IMR-90 (cell line): ENCODE measurements at regions not wholly inside any gene's neighbourhood (a gene's known extent, or its start where the extent isn't known, plus 50 kb on each side); places are given as distances from the start of the nearest gene placed in this dataset.

Experiments
- ATAC-seq: fragments of 200-7000 bp; cut with Tn5 transposase; 2 replicates; pipeline ENCODE4 v1.9.1; 2020; ENCODE audit warnings: low read depth, mild to moderate bottlenecking, moderate library complexity
- BruUV-seq: library from RNA; stranded (reverse); fragments of 400-500 nt; replicated peaks from 2 replicates; lab custom pipeline; 2021; lab: Mats Ljungman, UMichigan
- CTCF ChIA-PET: fragments of 300-600 bp; formaldehyde crosslinking; extraction: SDS; loops from one replicate; lab custom pipeline; 2021; ENCODE audit warnings: antibody characterized with exemption; lab: Yijun Ruan, JAX
- POLR2A ChIA-PET: fragments of 300-600 bp; sonication (Branson Sonifier 250); formaldehyde crosslinking; loops from one replicate; lab custom pipeline; 2022; ENCODE audit warnings: antibody characterized with exemption; ENCODE audit not compliant: unreplicated experiment; lab: Charles Lee
- DNase-seq: peaks from one replicate; pipeline ENCODE4 v3.0.0; 2013
- H2AFZ ChIP-seq: replicated peaks from 2 replicates; pipeline ENCODE3; 2013; ENCODE audit warnings: low read length, mild to moderate bottlenecking; ENCODE audit not compliant: poor library complexity
- H2AK5ac ChIP-seq: 2 replicates; pipeline ENCODE4 v1.6.1; 2013; ENCODE audit warnings: low read depth, low read length, inconsistent platforms
- H2AK9ac ChIP-seq: replicated peaks from 2 replicates; pipeline ENCODE3; 2013; ENCODE audit warnings: mild to moderate bottlenecking, low read depth, low read length, moderate library complexity; ENCODE audit not compliant: poor library complexity
- H2BK120ac ChIP-seq: 2 replicates; pipeline ENCODE4 v1.6.1; 2013; ENCODE audit warnings: low read depth, low read length, inconsistent platforms
- H2BK15ac ChIP-seq: 3 replicates; pipeline ENCODE4 v1.6.1; 2013; ENCODE audit warnings: low read depth, low read length, inconsistent platforms
- H2BK20ac ChIP-seq: 2 replicates; pipeline ENCODE4 v1.6.1; 2013; ENCODE audit warnings: low read depth, mild to moderate bottlenecking, inconsistent platforms, low read length, moderate library complexity
- H2BK5ac ChIP-seq: 2 replicates; pipeline ENCODE4 v1.6.1; 2013; ENCODE audit warnings: mild to moderate bottlenecking, low read depth, low read length, inconsistent platforms; ENCODE audit not compliant: poor library complexity, severe bottlenecking
- H3K14ac ChIP-seq: replicated peaks from 2 replicates; pipeline ENCODE4 v1.6.1; 2013; ENCODE audit warnings: low read depth, low read length, inconsistent platforms
- H3K18ac ChIP-seq: 2 replicates; pipeline ENCODE4 v1.6.1; 2013; ENCODE audit warnings: low read depth, low read length, control low read depth
- H3K23ac ChIP-seq: 2 replicates; pipeline ENCODE4 v1.6.1; 2013; ENCODE audit warnings: low read depth, low read length, inconsistent platforms
- H3K27ac ChIP-seq: 2 replicates; pipeline ENCODE4 v1.5.1; 2013; ENCODE audit warnings: mild to moderate bottlenecking, control low read depth, low read length; ENCODE audit not compliant: insufficient read depth
- H3K27me3 ChIP-seq: 2 replicates; pipeline ENCODE4 v1.6.1; 2013; ENCODE audit warnings: low read length; ENCODE audit not compliant: control insufficient read depth, insufficient read depth
- H3K36me3 ChIP-seq: 2 replicates; pipeline ENCODE4 v1.6.1; 2013; ENCODE audit warnings: low read length, mixed read lengths; ENCODE audit not compliant: control insufficient read depth, insufficient read depth
- H3K4ac ChIP-seq: 2 replicates; pipeline ENCODE4 v1.6.1; 2013; ENCODE audit warnings: low read depth, low read length, inconsistent platforms
- H3K4me1 ChIP-seq: 2 replicates; pipeline ENCODE4 v1.6.1; 2013; ENCODE audit warnings: low read length, mixed read lengths; ENCODE audit not compliant: control insufficient read depth, insufficient read depth
- H3K4me2 ChIP-seq: 2 replicates; pipeline ENCODE4 v1.6.1; 2013; ENCODE audit warnings: low read depth, mild to moderate bottlenecking, control low read depth, low read length, moderate library complexity
- H3K4me3 ChIP-seq: 2 replicates; pipeline ENCODE4 v1.5.1; 2013; ENCODE audit warnings: low read depth, mild to moderate bottlenecking, control low read depth, low read length, moderate library complexity; ENCODE audit not compliant: insufficient read depth
- H3K56ac ChIP-seq: 2 replicates; pipeline ENCODE4 v1.6.1; 2013; ENCODE audit warnings: low read length, inconsistent platforms; ENCODE audit not compliant: insufficient read depth; ENCODE audit errors: extremely low read depth
- H3K79me1 ChIP-seq, 2 experiments: 2 replicates each; pipeline ENCODE4 v1.6.1; 2013; ENCODE audit warnings: low read length in 2 of 2, inconsistent platforms in 1 of 2, low read depth in 1 of 2
- H3K9ac ChIP-seq: 2 replicates; pipeline ENCODE4 v1.6.1; 2013; ENCODE audit warnings: low read depth, low read length, control low read depth
- H3K9me1 ChIP-seq: 2 replicates; pipeline ENCODE4 v1.6.1; 2013; ENCODE audit warnings: low read length, inconsistent platforms; ENCODE audit not compliant: insufficient read depth
- H3K9me3 ChIP-seq: 2 replicates; pipeline ENCODE4 v1.6.1; 2013; ENCODE audit warnings: low read length; ENCODE audit not compliant: control insufficient read depth, insufficient read depth
- H4K20me1 ChIP-seq: 2 replicates; pipeline ENCODE4 v1.6.1; 2013; ENCODE audit warnings: low read length, inconsistent platforms; ENCODE audit not compliant: insufficient read depth
- H4K5ac ChIP-seq: 2 replicates; pipeline ENCODE4 v1.6.1; 2013; ENCODE audit warnings: mild to moderate bottlenecking, low read depth, low read length, control low read depth
- H4K8ac ChIP-seq, 2 experiments: 2 replicates each; pipeline ENCODE4 v1.6.1; 2013; ENCODE audit warnings: low read depth in 2 of 2, low read length in 2 of 2, control low read depth in 1 of 2, inconsistent platforms in 1 of 2
- H4K91ac ChIP-seq: 2 replicates; pipeline ENCODE4 v1.6.1; 2013; ENCODE audit warnings: low read depth, low read length, inconsistent platforms; ENCODE audit not compliant: insufficient read depth
- BHLHE40 ChIP-seq: fragments of 150-350 bp; IDR thresholded peaks from 2 replicates; pipeline ENCODE4 v1.6.1; 2016; ENCODE audit warnings: mild to moderate bottlenecking, low read depth, low read length
- CEBPB ChIP-seq: IDR thresholded peaks from 2 replicates; pipeline ENCODE4 v1.6.1; 2012; ENCODE audit warnings: low read depth, low read length, improper control_type of control experiment
- CHD1 ChIP-seq: IDR thresholded peaks from 2 replicates; pipeline ENCODE4 v1.6.1; 2012; ENCODE audit warnings: low read depth, low read length, improper control_type of control experiment
- CTCF ChIP-seq: conservative IDR thresholded peaks from 2 replicates; pipeline ENCODE4 v1.5.1; 2012; ENCODE audit warnings: mild to moderate bottlenecking, low read depth, low read length, improper control_type of control experiment
- ELK1 ChIP-seq: fragments of 150-350 bp; IDR thresholded peaks from 2 replicates; pipeline ENCODE4 v1.6.1; 2016; ENCODE audit warnings: low read depth, mild to moderate bottlenecking, low read length, moderate library complexity, borderline replicate concordance
- FOS ChIP-seq: fragments of 150-350 bp; IDR thresholded peaks from 2 replicates; pipeline ENCODE4 v1.6.1; 2016; ENCODE audit warnings: low read depth, low read length
- MAFK ChIP-seq: IDR thresholded peaks from 2 replicates; pipeline ENCODE4 v1.6.1; 2012; ENCODE audit warnings: low read depth, low read length, improper control_type of control experiment
- MAZ ChIP-seq: IDR thresholded peaks from 2 replicates; pipeline ENCODE4 v1.6.1; 2012; ENCODE audit warnings: low read depth, mild to moderate bottlenecking, low read length, improper control_type of control experiment, moderate library complexity, borderline replicate concordance
- MXI1 ChIP-seq: IDR thresholded peaks from 2 replicates; pipeline ENCODE4 v1.6.1; 2012; ENCODE audit warnings: low read depth, mild to moderate bottlenecking, low read length, moderate library complexity, borderline replicate concordance
- NFE2L2 ChIP-seq: fragments of 150-350 bp; IDR thresholded peaks from 2 replicates; pipeline ENCODE4 v1.6.1; 2016; ENCODE audit warnings: low read depth, mild to moderate bottlenecking, low read length
- POLR2A ChIP-seq: IDR thresholded peaks from 2 replicates; pipeline ENCODE4 v1.6.1; 2012; ENCODE audit warnings: mild to moderate bottlenecking, low read depth, low read length
- RAD21 ChIP-seq: IDR thresholded peaks from 2 replicates; pipeline ENCODE4 v1.6.1; 2012; ENCODE audit warnings: low read length, improper control_type of control experiment
- RCOR1 ChIP-seq: IDR thresholded peaks from 2 replicates; pipeline ENCODE4 v1.6.1; 2012; ENCODE audit warnings: mild to moderate bottlenecking, low read length, improper control_type of control experiment; ENCODE audit not compliant: insufficient replicate concordance
- RFX5 ChIP-seq: IDR thresholded peaks from 2 replicates; pipeline ENCODE4 v1.8.0; 2012; ENCODE audit warnings: low read depth, mild to moderate bottlenecking, low read length, moderate library complexity
- SMC3 ChIP-seq: fragments of 150-350 bp; IDR thresholded peaks from 2 replicates; pipeline ENCODE4 v1.6.1; 2016; ENCODE audit warnings: low read depth, mild to moderate bottlenecking, antibody characterized with exemption, low read length, moderate library complexity
- USF2 ChIP-seq: fragments of 150-350 bp; IDR thresholded peaks from 2 replicates; pipeline ENCODE4 v1.6.1; 2017; ENCODE audit warnings: mild to moderate bottlenecking, antibody characterized with exemption, low read length, low read depth
- WGBS, 2 experiments: methylation state at CpG; one replicate each; pipeline versions ENCODE4 v1.1.5 to v1.1.7; 2013; ENCODE audit warnings: missing lambda C conversion rate in 2 of 2; ENCODE audit not compliant: insufficient read length in 1 of 2; ENCODE audit errors: extremely low coverage in 2 of 2; 5-methylcytosine and 5-hydroxymethylcytosine counted together
- dilution Hi-C: fragments of 300-500 bp; cut with HindIII; formaldehyde crosslinking; loops from one replicate; pipeline ENCODE4 v1.14.3; 2018; ENCODE audit warnings: low sequenced_read_pairs; ENCODE audit not compliant: unreplicated experiment
- in situ Hi-C: fragments of 300-500 bp; cut with MboI; formaldehyde crosslinking; loops from 3 replicates; pipeline ENCODE4 v1.14.3; 2019; ENCODE audit warnings: low sequenced_read_pairs, inconsistent platforms, mixed read lengths
- intact Hi-C: fragments of 100-400 bp; cut with micrococcal nuclease; formaldehyde crosslinking; loops from 2 replicates; pipeline ENCODE4 v1.10.0; 2022

GRCh38 chr4:66330125-66330524, 659.8 kb upstream of the EPHA5 start:
- ATAC-seq (no peak), DNase-seq (no peak)
- TF ChIP-seq BHLHE40 (no peak), NFE2L2 (no peak), MAFK (no peak), POLR2A (no peak), CTCF (no peak), FOS (no peak), RCOR1 (no peak), MAZ (no peak), MXI1 (no peak), RFX5 (no peak), CHD1 (no peak), SMC3 (no peak), USF2 (no peak), CEBPB (no peak), ELK1 (no peak), RAD21 (no peak)
- Histone ChIP-seq H2AK9ac (no peak overlapping the region), H3K4me1 (no peaks in the 10 kb centered on the region), H2BK20ac (no peak overlapping the region), H2BK15ac (no peak overlapping the region), H3K4me3 (no peak overlapping the region), H2AFZ (no peak overlapping the region), H3K9ac (no peak overlapping the region), H2BK120ac (no peak overlapping the region), H2BK5ac (no peak overlapping the region), H3K23ac (no peak overlapping the region), H3K18ac (no peak overlapping the region), H4K20me1 (no peaks in the 10 kb centered on the region), H3K79me1 (no peaks in the 10 kb centered on the region), H2AK5ac (no peak overlapping the region), H3K36me3 (no peaks in the 10 kb centered on the region), H3K27ac (no peak overlapping the region), H3K9me1 (no peaks in the 10 kb centered on the region), H3K4ac (no peak overlapping the region), H3K27me3 (no peaks in the 10 kb centered on the region), H3K9me3 (peaks cover 2% of the 10 kb centered on the region; the same call in 1 of the 2 replicates), H4K5ac (no peak overlapping the region), H3K56ac (no peak overlapping the region), H3K4me2 (no peak overlapping the region), H4K91ac (no peak overlapping the region), H3K14ac (no peak overlapping the region), H4K8ac (no peak overlapping the region)
- WGBS, 2 experiments: no CpG with 5 or more reads among the region's 3 CpGs
- in situ Hi-C loops (no loop called here), dilution Hi-C loops (no loop called here), intact Hi-C loops (no loop called here)
- ChIA-PET POLR2A (no interaction called here), CTCF (no interaction called here)
- no TSS peak for BruUV-seq
